H1 (cell line): ENCODE measurements at regions not wholly inside any gene's neighbourhood (a gene's known extent, or its start where the extent isn't known, plus 50 kb on each side); places are given as distances from the start of the nearest gene placed in this dataset.

ENCODE experiments used
- RXRA ChIP-seq: IDR thresholded peaks from 2 replicates; pipeline ENCODE4 v1.6.1; 2011; ENCODE audit warnings: low read depth, mild to moderate bottlenecking, low read length, moderate library complexity; ENCODE audit not compliant: insufficient read depth
- TAF7 ChIP-seq: optimal IDR thresholded peaks from 2 replicates; pipeline ENCODE3; 2011; ENCODE audit warnings: low read depth, mild to moderate bottlenecking, inconsistent platforms, low read length, moderate library complexity, borderline replicate concordance
- TEAD4 ChIP-seq: IDR thresholded peaks from 2 replicates; pipeline ENCODE4 v1.6.1; 2012; ENCODE audit warnings: low read depth, low read length, inconsistent platforms, mixed read lengths

DNA sequence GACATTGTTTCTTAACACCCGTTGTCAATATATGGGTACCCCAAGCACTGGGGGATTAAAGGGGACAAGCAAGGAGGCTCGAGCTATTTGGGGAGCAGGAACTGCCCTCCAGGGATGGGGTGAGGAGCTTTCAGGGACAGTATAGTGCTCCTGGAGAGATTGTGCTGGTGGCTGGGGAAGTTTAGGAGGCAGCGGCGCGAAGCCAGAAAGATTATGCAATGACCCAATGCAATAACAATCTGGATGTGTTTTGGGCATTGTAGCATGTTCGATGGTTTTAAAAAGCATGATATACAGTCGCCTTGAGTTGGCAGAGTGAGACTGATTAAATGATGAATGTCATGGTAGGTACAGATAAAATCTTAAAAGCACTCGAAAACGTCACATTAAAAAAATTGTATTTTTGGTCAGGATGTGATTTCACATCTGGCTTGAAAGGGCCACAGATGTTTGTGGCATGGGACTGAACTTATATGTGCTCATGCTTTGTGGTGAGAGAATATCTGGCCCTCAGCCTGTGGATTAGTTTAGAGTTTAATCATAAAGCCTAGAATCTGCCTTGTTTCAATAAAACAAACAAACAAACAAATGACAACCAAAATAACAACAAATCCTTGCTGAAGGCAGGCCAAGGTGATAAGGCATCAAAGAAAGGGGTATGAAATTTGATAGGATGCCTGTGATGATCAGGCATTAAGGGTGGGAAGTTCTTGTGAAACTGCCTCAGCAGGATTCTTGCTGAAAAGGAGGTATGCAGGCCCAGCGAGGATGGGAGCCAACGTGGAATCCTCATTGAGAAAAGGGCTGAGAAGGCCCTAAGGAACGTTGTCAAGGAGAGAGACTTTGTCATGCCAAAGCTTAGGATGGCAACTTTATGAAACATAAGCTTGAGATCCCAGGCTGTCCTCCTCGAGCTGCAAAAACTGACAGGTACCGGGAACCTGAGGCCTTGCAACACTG lies 417.1 kb upstream of the KLF6 start (continued):
- no peak for TF ChIP-seq RXRA
- no peak for TF ChIP-seq TAF7
- no peak for TF ChIP-seq TEAD4
